ENCODE measurements at regions not wholly inside any gene's neighbourhood (a gene's known extent, or its start where the extent isn't known, plus 50 kb on each side); places are given as distances from the start of the nearest gene placed in this dataset.

GRCh38 chr13:62625214-62625881 lies 1209.7 kb upstream of the PCDH20 start:
- Histone ChIP-seq H3K23ac (ENCODE audit: insufficient read length, low read depth, low read length) (no peak overlapping the region), H4K5ac (ENCODE audit: insufficient read length, low read depth, low read length) (no peak overlapping the region), H3K79me2 (ENCODE audit: insufficient read depth, low read length) (no peaks in the 10 kb centered on the region), H2AFZ (ENCODE audit: low read length) (no peak overlapping the region), H4K91ac (ENCODE audit: insufficient read length, low read depth, low read length) (no peak overlapping the region), H3K4ac (ENCODE audit: low read depth, low read length) (no peak overlapping the region), H4K20me1 (ENCODE audit: control insufficient read depth, insufficient read depth, insufficient read length) (no peaks in the 10 kb centered on the region), H2BK20ac (ENCODE audit: low read depth, low read length, poor library complexity, severe bottlenecking) (no peak overlapping the region), H3K18ac (ENCODE audit: insufficient read length, low read depth, low read length) (no peak overlapping the region), H3K23me2 (ENCODE audit: insufficient read length, low read depth, low read length, poor library complexity, severe bottlenecking) (no peaks in the 10 kb centered on the region), H3K14ac (ENCODE audit: insufficient read depth, low read length) (no peak overlapping the region), H3T11ph (ENCODE audit: low read length) (no peak overlapping the region), H3K56ac (ENCODE audit: insufficient read length, low read depth, low read length) (no peak overlapping the region), H2AK5ac (ENCODE audit: insufficient read length, low read length) (no peak overlapping the region), H3K79me1 (ENCODE audit: insufficient read depth, low read depth, low read length, poor library complexity, severe bottlenecking) (no peaks in the 10 kb centered on the region), H3K4me1 (ENCODE audit: insufficient read depth, low read length) (no peaks in the 10 kb centered on the region), H2BK5ac (ENCODE audit: insufficient read length, low read length) (no peak overlapping the region), H3K27ac (ENCODE audit: insufficient read length, low read depth, low read length) (no peak overlapping the region), H3K9ac (ENCODE audit: extremely low read depth, insufficient read length, low read length) (no peak overlapping the region), H2BK15ac (ENCODE audit: low read depth, low read length) (no peak overlapping the region), H3K9me3 (ENCODE audit: control insufficient read depth, low read depth, low read length) (no peaks in the 10 kb centered on the region), H2BK12ac (ENCODE audit: insufficient read length, low read depth, low read length) (no peak overlapping the region), H4K8ac (replicated peaks; ENCODE audit: insufficient read length, low read depth, low read length) (no peak overlapping the region), H3K27me3 (ENCODE audit: insufficient read depth, low read length) (no peaks in the 10 kb centered on the region), H2BK120ac (ENCODE audit: low read depth, low read length, poor library complexity, severe bottlenecking) (no peak overlapping the region), H3K4me2 (ENCODE audit: insufficient read depth, insufficient read length, low read length) (no peak overlapping the region)
- peak; percentile 25 for DNase-seq
- no peaks in the 10 kb centered on the region for H3K9me3 Mint-ChIP-seq
- H3K27ac Mint-ChIP-seq: peak overlapping the region in 1 of 3 experiments; percentile 55; a peak in 1 of 7 replicates
- peaks cover 1% of the 10 kb centered on the region; the same call in 1 of the 2 replicates for H3K27me3 Mint-ChIP-seq (ENCODE audit: low read depth)
- no CpG with 5 or more reads among the region's 15 CpGs for WGBS (ENCODE audit: extremely low coverage, insufficient read length, low lambda C conversion rate)
- H3K4me1 Mint-ChIP-seq: peaks cover 22 to 24% of the 10 kb centered on the region in 2 experiments
- H3K4me3 Mint-ChIP-seq: no peak overlapping the region
- TF ChIP-seq CTCF (conservative IDR thresholded peaks at IDR 0.05): no peak
- H3K36me3 Mint-ChIP-seq (ENCODE audit: insufficient read depth in 1 of 3, low read depth in 3 of 3): no peaks in the 10 kb centered on the region; a peak in 2 of 7 replicates
